ENCODE measurements at regions not wholly inside any gene's neighbourhood (a gene's known extent, or its start where the extent isn't known, plus 50 kb on each side); places are given as distances from the start of the nearest gene placed in this dataset.

DNA sequence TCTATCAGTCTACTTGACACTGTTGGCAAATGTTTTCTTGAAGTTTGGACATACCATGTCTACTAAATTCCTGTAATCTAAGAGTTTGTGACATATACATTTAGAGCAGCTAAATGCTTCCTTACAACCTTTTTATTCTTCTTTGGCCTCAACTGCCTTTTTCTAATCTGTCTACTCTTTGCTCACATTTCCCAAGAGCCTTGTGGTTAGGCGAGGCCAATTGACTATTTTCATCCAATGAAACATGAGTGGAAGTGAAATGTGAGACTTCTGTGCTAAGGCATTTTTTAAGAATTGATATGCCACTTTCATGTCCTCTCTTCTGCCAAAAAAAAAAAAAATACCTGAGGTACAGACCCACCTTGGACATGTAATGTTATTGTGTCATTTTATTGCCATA lies 158.2 kb upstream of the MCHR2 start:
- TF ChIP-seq POLR2A (IDR thresholded peaks at IDR 0.05), result no peak
- TF ChIP-seq, protein P1, sequence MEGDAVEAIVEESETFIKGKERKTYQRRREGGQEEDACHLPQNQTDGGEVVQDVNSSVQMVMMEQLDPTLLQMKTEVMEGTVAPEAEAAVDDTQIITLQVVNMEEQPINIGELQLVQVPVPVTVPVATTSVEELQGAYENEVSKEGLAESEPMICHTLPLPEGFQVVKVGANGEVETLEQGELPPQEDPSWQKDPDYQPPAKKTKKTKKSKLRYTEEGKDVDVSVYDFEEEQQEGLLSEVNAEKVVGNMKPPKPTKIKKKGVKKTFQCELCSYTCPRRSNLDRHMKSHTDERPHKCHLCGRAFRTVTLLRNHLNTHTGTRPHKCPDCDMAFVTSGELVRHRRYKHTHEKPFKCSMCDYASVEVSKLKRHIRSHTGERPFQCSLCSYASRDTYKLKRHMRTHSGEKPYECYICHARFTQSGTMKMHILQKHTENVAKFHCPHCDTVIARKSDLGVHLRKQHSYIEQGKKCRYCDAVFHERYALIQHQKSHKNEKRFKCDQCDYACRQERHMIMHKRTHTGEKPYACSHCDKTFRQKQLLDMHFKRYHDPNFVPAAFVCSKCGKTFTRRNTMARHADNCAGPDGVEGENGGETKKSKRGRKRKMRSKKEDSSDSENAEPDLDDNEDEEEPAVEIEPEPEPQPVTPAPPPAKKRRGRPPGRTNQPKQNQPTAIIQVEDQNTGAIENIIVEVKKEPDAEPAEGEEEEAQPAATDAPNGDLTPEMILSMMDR (IDR thresholded peaks at IDR 0.05), result no peak

Data from heart left ventricle (tissue), 13 donors.